DND-41 (cell line): ENCODE measurements at regions not wholly inside any gene's neighbourhood (a gene's known extent, or its start where the extent isn't known, plus 50 kb on each side); places are given as distances from the start of the nearest gene placed in this dataset.

Experiments used
- CTCF ChIP-seq: IDR thresholded peaks from 2 replicates; pipeline ENCODE4 v1.5.1; 2012; ENCODE audit warnings: borderline replicate concordance, low read length, moderate library complexity, mild to moderate bottlenecking; ENCODE audit not compliant: poor library complexity, severe bottlenecking; ENCODE audit errors: extremely low read depth
- EZH2 ChIP-seq: IDR thresholded peaks from 3 replicates; pipeline ENCODE4 v1.6.1; 2012; ENCODE audit warnings: borderline replicate concordance, low read depth, mild to moderate bottlenecking, moderate library complexity, low read length, inconsistent platforms; ENCODE audit not compliant: severe bottlenecking

GRCh38 chr20:3342766-3343165 is 64.7 kb downstream of the DNAAF9 start:
- TF ChIP-seq CTCF (no peak), EZH2 (no peak)
